GM18870 (cell line): ENCODE measurements at regions not wholly inside any gene's neighbourhood (a gene's known extent, or its start where the extent isn't known, plus 50 kb on each side); places are given as distances from the start of the nearest gene placed in this dataset.

Source experiments
- ATAC-seq: cut with Tn5 transposase; IDR thresholded peaks from one replicate; pipeline ENCODE4 v1.9.1; 2021; ENCODE audit warnings: moderate library complexity; ENCODE audit not compliant: unreplicated experiment

DNA sequence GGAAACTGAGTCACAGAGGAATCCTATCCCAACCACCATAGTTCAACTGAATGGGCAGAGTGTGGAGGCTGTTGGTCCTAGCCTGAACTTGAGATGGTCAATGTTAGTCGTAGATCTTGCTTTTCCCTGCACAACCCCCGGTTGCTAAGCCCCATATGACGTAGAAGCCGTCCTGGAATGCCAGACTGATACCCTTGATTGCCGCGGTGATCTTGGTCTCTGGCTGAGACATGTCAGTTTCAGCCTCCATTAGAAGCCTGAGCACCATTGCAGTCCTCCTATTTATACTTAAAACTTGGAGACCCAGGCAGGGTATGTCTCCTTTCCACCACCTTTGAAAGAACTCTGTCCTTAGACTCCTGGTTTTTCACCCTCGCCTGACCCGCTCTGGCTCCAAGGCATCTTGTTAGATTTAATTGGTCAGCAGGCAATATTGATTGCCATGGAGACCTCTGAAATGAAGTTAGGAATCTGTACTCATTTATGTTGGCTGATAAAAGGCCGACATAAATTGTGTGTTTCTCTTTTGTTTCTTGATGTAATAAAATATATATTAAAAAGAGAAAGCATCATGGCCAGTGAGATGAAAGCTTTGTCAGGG, 53.4 kb downstream of the RPLP1 start:
- ATAC-seq: no peak

DNA sequence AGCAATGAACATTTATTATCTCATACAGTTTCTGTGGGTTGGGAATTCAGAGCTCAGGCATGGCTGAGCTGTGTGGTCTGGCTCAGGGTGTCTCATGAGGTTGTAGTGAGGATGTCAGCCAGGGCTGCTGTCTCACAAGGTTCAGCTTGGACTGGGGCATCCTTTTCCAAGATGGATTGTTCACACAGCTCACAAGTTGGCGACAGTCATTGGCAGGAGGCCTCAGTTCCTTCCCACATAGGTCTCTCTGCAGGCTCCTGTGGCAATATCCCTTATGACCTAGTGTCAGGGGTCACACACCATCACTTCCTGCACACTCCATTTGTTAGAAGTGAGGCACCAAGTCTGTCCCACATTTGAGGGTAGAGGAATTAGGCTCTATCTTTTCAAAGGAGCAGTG, 56.0 kb downstream of the RPLP1 start:
- no peak for ATAC-seq

DNA sequence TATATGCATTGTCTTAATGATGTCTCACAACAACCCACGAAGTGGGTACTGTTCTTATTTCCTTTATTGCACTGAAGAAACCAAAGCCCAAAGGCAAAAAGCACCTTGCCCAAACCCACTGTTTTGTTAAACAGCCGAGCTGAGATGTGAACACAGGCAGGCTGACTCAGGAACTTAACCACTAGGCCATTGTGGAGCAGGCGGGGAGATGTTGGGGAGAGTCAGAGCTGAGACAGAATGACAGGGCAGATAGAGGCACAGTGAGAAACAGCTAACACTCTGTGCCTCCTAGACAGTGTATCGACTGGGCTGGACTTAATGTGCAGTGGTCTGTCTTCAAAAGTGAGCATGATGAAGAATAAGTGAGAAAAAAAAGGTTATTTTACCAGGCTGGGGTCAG, 56.5 kb downstream of the RPLP1 start:
- ATAC-seq: no peak

DNA sequence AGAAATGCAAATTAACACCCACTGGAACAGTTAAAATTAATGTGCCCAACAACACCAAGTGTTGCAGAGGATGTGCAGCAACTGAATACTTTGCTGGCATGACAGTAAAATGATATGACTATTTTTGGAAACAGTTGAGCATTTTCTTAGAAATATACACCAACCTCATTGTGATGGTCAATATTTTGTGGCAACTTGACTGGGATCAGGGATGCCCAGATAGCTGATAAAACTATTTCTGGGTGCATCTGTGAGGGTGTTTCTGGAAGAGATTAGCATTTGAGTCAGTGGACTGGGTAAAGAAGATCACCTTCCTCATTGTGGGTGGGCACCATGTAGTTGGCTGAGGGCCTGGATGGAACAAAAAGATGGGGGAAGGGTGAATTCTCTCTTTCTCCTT, 57.9 kb downstream of the RPLP1 start:
- no peak for ATAC-seq

DNA sequence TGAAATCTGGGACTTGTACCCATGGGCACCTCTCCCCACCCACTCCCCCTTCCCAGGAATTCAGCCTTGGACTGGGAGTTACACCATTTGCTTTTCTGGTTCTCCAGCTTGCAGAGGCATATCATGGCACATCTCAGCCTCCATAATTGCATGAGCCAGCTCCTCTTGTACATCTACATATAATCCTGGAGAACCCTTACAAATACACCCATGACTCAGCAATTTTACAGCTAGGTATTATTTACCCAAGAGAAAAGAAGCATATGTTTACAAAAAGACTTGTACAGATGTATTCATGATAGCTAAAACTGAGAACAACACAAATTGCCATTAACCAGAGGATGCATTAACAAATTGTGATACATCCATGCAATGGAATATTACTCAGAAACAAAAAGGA, 58.4 kb downstream of the RPLP1 start:
- ATAC-seq: no peak

DNA sequence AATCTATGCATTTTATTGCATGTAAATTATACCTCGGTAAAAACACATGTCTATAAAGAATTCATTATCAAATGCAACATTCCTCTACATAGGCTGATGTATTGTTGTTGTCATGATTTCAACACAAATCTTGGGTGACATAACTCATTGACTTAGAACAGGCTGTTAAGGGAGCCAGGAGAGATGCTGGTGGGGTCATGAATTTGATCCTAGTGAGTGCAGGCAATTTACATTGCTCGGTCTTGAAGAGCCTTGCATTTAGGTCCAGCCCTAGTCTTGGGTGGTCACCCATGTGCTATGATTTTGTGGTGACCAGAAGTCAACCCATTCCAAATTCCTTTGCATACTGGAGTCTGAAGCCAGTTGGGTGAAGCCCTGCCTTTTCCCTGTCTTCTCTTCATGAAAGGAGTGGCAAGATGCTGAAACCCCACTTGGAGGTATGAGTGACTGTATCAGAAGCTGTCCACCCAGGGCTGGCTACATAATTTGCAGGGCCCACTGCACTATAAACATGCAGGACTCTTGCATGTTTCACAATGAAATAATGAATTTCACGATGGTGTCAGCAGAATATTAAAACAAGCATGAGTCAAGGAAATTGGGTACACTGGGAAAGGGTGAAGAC, 59.2 kb downstream of the RPLP1 start:
- no peak for ATAC-seq

DNA sequence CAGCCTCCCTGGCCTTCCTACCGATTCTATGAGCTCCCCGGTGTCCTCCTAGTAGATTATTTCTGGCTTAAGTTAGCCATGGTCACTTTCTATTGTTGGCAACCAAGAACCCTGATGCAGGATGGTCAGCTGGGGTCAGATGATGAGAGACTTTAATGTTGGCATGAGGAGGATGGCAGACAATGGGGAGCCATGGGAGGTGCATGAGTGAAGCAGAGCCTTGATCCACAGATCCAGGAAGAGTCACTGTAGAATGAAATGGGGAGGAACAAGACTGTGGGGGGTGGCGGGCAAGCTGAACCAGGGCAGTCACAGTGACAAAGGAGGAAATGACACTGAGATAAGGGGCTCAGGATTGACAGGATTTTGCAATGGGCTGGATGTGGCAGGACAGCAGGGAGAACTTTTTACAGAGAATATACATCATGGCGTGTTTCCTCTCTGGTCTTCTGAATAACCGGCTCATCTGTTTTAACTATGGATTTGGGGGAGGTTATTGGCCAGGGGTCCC, 60.9 kb downstream of the RPLP1 start:
- no peak for ATAC-seq

DNA sequence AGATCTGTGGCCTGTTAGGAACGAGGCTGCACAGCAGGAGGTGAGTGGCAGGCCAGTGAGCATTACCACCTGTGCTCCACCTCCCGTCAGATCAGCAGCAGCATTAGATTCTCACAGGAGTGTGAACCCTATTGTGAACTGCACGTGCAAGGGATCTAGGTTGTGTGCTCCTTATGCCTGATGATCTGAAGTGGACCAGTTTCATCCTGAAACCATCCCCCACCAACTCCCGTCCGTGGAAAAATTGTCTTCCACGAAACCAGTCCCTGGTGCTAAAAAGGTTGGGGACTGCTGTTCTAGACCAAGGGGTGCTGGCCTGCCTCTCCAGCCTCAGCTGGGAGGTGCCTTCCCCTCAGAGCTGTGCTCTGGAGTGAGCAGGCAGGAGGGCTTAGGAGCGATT, 61.4 kb downstream of the RPLP1 start:
- no peak for ATAC-seq

DNA sequence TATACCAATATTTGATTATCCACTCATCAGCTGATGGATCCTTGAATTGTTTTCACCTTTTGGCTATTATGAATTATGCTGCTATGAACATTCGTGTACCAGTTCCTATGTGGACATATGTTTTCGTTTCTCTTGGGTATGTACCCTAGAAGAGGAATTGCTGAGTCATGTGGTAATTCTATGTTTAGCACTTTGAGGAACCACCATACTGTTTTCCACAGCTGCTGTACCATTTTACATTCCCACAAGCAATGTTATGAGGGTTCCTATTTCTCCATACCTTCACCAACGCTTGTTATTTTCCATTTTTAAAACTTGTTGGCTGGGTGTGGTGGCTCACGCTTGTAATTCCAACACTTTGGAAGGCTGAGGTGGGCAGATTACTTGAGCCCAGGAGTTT, 62.9 kb downstream of the RPLP1 start:
- no peak for ATAC-seq

DNA sequence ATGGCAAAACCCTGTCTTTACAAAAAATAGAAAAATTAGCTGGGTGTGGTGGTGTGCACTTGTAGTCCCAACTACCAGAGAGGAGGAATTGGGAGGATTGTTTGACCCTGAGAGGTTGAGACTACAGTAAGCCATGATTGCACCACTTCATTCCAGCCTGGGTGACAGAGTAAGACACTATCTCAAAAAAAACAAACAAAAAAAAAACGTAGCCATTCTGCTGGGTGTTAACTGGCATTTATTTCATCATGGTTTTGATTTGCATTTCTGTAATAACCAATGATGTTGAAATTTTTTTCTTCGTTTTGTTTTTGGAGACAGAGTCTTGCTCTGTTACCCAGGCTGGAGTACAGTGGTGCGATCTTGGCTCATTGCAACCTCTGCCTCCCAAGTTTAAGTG, 63.3 kb downstream of the RPLP1 start:
- no peak for ATAC-seq

DNA sequence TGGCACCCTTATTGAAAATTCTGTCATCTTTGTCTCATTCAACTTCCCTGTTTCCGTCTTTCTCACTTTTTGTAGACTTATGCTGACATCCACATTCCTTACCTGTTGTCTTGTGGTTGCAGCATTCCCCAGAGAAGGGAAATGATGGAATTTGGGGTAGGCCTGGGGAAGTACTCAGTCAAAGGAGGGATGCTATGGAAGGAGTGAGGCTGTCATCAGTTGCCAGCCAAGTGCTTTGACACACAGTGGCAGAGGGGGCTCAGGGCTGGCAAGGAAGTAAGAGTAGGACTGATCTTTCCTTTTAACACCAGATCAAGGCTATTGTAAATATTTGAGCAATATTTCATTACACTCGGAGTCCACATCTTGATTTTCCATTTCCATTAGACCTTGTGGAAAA, 64.4 kb downstream of the RPLP1 start:
- ATAC-seq: no peak

DNA sequence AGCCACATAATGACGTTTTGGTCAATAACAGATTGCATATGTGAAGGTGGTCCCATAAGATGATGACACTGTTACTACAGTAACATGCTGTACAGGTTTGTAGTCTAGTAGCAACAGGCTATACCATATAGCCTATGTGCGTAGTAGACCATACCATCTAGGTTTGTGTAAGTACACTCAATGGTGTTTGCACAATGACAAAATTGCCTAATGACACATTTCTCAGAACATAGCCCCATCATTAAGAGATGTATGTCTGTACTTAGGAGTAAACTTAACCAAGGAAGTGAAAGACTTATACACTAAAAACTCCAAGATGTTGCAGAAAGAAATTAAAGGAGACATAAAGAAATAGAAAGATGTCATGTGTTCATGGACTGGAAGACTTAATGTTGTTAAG, 66.2 kb downstream of the RPLP1 start:
- no peak for ATAC-seq

DNA sequence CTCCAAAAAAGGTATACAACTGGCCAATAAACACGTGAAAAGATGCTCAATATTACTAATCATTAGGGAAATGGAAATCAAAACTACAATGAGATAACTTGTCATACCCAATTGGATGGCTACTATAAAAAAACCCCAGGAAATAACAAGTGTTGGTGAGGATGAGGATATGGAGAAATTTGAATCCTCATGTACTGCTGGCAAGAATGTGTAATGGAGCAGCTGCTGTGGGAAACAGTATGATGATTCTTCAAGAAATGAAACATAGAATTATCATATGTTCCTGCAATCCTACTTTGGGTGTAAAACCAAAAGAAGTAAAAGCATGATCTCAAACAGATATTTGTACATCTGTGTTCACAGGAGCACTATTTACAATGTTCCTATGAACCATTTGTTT, 67.4 kb downstream of the RPLP1 start:
- no peak for ATAC-seq

DNA sequence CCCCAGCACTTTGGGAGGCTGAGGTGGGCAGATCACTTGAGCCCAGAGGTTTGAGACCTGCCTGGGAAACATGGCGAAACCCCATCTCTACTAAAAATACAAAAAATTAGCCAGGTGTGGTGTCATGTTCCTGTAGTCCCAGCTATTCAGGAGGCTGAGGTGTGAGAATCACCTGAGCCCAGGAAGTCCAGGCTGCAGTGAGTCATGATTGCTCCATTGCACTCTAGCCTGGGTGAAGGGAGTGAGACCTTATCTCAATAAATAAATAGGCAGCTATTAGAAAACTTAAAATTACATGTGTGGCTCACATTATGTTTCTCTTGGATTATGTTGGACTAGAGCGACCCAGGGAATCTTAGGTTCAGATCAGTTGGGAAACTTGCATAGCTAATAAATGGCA, 69.7 kb downstream of the RPLP1 start:
- ATAC-seq: no peak

DNA sequence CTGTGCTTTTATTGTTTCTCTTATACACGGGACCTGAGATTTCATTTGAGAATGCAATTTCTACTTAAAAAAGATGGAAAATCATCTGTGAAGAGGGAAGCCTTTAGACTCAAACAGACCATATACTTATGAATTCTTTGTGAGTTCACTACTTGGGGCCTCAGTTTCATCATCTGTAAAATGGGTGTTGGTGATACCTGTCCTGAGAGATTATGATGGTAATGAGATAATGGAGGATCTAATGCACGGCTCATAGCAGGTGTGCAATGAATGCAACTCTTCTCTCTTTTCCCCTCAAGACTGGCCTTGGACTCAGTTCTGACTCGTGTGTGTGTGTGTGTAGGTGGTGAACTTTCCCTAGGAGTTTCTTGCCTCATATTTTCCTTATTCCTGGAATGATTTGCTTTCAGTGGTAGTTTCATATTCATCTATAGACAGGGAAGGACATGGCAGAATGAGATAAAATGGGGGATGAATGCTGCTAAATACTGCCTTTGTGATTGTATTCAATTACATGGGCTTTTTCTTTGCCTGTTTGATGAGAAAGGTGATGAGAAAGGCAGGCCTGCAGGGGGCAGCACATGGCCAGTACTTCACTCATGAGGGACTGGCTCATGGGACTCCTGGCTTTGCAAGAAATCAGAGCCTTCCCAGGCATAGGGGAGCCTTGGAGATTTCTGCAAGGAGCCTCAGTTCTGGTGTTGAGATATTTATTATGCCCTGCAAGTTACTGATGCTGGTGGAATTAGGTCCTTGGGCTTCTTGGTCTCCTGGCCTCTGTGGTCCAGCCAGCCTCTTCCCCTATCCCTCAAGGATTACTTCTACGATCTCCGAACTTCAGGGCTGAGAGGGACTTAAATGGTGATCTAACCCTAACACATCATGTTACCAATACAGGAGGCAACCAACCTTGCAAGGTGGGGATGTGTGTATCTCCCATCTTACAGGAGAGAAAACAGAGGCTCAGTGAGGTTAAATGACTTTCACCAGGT, 70.7 kb downstream of the RPLP1 start:
- no peak for ATAC-seq

DNA sequence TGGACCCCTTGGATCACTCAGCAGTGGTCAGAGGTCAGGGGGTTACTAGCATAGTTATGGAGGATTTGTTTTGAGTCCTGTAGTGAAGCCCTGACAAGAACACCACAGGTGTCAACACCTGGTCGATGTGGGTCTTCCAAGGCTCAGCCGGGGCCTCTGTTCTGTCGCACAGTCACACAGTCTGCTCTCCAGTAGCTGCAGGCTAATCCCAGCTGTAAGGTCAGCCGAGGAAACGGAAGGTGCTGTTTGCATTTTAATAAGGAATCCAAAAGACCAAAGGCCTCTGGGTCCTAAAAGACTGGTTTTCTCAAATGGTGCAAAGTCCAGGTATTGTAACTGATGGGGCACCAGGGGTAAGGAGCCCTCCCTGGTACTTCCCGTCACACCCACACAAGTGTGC, 71.7 kb downstream of the RPLP1 start:
- no peak for ATAC-seq

DNA sequence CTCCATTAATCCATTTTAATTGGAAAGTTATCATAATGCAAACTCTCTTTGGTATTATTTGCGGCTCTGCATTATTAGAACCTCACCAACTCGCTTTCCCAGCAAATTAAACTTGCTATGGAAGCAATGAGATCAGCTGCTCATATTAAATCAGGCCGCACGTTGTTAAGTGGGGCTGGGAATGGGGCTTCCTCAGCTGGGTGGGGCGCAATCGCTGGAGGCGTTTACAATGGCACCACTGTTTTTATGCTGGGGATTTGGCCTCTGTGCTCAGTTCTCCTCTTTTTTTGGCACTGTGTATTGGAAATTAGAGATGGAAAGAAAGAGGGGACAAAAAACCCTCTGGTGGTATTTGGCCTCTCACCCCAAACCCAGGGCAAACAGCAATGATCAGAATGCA, 72.2 kb downstream of the RPLP1 start:
- ATAC-seq: no peak

DNA sequence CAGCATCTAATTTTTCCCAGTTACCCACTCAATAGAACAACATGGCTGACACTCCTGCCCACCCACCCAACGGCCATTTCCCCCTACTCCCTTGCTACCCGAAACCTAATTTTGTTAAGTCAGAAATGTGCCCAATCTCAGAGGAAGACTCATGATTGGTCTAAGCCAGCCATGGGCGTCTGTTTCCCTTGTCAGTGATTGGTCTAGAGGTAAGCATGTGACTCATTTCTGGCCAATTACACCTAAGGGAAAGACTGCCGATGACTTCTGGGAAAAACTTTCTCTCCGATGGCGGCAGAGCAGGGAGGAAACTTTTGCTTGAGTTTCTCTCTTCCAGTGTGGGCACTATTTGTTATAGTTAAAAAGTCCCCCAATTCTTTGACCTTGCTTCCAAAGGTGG, 72.9 kb downstream of the RPLP1 start:
- no peak for ATAC-seq

DNA sequence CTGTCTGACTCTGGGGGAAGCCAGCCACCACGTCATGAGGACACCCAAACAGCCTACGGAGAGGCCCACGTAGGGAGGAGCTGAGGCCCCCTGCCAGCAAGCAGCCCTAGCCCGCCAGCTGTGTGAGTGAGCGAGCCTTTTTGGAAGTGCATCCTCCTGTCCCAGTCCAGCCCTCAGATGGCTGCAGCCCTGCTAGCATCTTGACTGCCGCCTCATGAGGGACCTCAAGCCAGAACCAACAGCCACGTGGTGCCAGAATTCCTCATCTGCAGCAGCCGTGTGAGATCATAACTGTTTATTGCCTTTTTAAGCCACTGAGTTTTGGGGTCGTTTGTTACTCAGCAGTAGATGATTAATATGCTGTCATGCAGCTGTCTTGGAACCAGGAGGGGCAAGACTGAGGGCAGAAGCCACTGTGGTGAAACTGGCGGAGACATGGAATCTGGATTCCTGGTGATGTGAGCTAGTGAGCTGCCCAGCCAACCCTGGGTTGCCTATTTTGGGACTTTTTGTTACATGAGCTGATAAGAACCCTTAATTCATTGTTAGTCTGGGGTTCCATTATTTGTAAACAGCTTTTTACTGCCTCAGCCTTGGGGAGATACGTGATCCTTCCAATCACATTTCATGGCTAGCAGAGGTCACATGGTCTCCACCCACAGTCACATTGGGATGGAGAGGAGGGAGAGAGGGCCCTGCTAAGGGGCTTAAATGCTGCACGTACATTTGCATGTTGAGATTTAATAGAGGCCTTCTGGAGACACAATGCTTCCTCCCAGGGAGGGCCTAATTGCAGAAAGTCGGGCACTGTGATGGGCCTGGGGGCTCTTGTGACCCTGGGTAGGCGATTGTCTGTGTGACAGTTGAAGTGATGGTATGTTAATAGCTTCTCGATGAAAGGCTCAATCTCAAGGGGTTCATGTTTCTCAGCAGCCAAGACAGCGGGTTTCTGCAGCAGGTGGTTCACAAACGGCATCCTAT, 73.8 kb downstream of the RPLP1 start:
- no peak for ATAC-seq

DNA sequence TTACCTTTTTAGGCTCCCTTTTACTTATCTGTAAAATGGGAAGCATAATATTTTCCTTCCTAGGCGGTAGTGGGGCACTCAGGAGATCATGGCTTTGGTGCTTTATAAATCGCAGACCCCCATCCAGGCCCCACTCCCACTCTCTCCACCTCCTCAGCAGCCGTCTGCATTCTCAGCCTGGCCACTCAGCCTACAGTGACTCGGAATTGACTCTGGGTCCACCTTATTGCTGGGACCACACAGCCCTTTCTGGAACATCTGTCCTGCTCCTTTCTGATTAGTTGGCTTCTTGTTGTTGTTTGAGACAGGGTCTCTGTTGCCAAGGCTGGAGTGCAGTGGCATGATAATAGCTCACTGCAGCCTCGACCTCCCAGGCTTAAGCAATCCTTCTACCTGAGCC, 76.5 kb downstream of the RPLP1 start:
- no peak for ATAC-seq
